HG02981 (cell line): ENCODE measurements at regions not wholly inside any gene's neighbourhood (a gene's known extent, or its start where the extent isn't known, plus 50 kb on each side); places are given as distances from the start of the nearest gene placed in this dataset.
"Not testable (repeated sequence)": the region's sequence is repeated elsewhere in the genome, so short reads cannot be mapped to it uniquely, and the experiment has no call there.

Experiments used
- ATAC-seq: cut with Tn5 transposase; IDR thresholded peaks from one replicate; pipeline ENCODE4 v1.9.1; 2021; ENCODE audit warnings: mild to moderate bottlenecking, moderate library complexity; ENCODE audit not compliant: unreplicated experiment

DNA sequence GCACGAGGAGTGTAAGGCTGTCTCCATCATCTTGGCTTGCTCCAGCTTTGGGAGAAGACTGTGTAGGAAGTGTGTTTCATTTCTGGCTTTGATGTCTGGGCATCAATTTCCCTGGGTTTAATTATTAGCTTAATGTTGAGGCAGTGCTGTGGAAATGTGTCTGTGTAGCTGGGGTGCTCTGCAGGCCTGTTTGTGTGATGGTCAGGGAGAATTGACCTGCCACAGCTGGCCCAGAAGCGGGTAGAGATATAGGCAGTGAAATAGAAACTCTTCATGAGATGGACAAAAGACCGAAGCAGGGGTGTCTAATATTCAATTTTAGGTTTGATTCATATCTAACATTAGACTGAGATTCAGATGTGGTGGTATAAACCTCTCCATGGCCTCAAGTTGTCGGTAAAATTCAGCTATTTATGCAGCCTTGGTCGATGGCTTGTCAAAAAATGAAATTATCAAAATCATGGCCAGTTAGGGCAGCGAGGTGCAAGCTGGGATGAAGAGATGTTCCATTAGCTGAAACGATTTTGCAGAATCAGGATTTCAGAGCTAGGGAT lies 95.3 kb upstream of the SNX9 start:
- ATAC-seq = no peak

- no peak for ATAC-seq
These were observed 94.7 kb upstream of the SNX9 start for GRCh38 chr6:157728183-157728881.

DNA sequence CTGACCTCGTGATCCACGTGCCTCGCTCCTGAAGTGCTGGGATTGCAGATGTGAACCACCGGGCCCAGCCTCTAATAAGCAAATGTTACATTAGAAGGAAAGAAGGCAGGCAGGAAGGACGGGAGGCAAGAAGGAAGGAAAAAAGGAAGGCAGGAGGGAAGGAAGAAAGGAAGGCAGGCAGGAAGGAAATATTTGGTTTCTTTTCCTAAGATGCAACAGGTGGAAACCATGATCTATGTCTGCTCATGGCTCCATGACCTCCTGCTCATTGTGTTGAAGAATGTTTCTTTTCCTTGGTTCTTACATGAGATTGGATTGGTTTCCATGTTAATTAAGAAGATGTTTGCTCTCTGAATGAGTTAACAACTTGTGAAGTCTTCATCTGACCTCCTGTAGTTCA lies 91.8 kb upstream of the SNX9 start:
- no peak for ATAC-seq

- ATAC-seq = no peak
These were observed 91.0 kb upstream of the SNX9 start for GRCh38 chr6:157732007-157732406.

- no peak for ATAC-seq
These were observed 90.5 kb upstream of the SNX9 start for GRCh38 chr6:157732416-157733161.

- not testable (repeated sequence) for ATAC-seq
These were observed 86.5 kb upstream of the SNX9 start for GRCh38 chr6:157736555-157736954.

DNA sequence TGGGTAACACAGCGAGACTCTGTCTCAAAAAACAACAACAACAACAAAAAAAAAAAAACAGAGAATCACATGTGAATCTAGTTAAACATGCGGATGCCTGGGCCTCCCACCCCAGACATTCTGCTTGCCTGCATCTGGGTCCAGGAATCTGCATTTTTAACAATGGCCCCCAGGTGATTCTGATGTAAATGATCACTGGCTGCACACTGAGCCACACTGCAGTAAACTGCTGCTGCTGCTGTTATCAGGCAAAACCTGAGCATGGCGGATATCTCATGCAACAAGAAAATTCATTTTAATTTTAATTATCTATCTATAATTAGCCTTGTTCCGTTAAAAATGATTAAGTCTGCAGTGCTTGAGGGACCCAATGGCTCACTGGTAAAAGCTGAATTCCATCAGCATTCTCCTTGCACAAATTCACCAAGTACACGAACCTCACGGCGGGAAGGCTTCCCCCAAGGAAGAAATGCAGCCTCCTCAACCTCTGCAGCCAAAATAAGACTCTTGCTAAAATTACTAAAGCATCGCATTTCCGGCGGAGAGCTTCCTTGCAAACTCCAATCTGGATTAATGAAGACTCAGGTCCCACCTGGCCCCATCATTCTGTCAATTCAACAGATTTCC lies 81.6 kb upstream of the SNX9 start:
- no peak for ATAC-seq

DNA sequence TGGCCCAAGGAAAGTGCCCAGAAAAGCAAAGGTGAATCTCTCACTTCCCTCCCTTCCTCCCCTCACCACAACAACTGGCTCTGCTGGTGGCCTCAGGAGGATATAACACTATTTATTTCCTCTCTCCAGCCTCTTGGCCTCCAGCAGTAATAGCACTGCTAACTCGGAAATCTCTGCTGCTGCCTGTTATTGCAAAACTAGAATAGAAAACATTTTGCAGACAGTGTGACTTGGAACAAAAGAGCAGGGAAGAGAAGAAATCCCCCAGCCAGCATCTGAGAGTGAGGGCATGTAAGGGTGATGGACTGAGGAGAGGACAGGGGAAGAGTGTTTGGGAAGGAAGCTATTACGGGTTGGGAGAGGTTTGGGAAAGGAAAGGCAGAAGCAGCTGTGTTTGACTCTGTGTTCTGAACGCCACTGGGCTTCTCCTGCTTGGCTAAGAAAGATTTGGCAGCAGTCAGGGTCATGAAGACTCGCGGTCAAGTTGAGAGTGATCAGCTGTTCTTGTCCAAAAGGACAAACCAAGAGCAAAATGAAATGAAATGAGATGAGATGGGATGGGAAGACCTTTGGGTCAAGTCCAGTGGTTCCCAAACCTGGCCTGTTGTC lies 81.0 kb upstream of the SNX9 start:
- ATAC-seq = no peak

DNA sequence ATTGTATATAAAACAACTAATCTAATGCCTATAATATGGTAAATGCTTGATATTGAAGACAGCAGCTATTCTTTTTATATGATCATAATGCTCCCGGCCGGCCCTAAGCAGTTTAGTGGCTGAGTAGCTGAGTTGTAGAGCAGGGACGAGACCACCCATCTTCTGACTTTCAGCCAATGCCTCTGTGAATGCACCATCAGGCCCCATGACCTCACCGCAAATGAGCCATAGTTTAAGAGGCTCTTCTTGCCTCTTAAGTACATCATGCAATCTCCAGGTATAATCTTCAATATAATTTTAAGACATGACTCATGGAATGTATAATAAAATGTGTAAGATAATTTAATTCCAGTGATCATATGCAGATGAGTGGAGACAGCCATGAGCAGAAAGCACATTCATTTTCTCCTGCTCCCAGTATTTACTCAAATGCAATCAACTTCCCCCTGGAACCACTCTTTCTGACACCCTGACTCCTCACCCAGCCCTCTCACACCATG lies 78.9 kb upstream of the SNX9 start:
- ATAC-seq = no peak

- ATAC-seq = no peak
These were observed 76.1 kb upstream of the SNX9 start for GRCh38 chr6:157746897-157747296.

GRCh38 chr6:157747370-157747769 lies 75.7 kb upstream of the SNX9 start:
- no peak for ATAC-seq

GRCh38 chr6:157748839-157749571 lies 74.0 kb upstream of the SNX9 start:
- ATAC-seq = no peak

DNA sequence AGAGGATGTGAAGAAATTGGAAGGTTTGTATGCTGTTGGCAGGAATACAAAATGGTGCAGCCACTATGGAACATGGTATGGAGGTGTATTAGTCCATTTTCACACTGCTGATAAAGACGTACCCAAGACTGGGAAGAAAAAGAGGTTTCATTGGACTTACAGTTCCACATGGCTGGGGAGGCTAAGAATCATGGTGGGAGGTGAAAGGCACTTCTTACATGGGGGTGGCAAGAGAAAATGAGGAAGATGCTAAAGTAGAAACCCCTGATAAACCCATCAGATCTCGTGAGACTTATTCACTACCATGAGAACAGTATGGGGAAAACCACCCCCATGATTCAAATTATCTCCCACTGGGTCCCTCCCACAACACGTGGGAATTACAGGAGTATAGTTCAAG lies 72.1 kb upstream of the SNX9 start:
- ATAC-seq = not testable (repeated sequence)

DNA sequence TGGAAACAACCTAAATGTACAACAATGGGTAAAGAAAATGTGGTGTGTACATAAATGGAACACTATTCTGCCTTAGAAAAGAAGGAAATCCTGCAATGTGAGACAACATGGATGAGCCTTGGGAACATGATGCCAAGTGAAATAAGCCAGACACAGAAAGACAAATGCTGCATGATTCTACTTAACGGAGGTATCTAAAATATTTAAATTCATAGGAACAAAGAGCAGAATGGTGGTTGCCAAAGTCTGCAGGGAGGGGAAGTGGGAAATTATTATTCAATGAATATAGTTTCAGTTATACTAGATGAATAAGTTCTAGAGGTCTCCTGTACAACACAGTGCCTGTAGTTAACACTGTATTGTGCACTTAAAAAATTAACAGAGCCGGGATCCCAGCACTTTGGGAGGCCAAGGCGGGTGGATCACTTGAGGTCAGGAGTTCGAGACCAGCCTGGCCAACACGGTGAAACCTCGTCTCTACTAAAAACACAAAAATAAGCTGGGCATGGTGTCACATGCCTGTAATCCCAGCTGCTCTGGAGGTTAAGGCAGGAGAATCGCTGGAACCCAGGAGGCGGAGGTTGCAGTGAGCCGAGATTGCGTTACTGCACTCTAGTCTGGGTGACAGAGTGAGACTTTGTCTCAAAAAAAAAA lies 71.4 kb upstream of the SNX9 start:
- ATAC-seq = no peak

DNA sequence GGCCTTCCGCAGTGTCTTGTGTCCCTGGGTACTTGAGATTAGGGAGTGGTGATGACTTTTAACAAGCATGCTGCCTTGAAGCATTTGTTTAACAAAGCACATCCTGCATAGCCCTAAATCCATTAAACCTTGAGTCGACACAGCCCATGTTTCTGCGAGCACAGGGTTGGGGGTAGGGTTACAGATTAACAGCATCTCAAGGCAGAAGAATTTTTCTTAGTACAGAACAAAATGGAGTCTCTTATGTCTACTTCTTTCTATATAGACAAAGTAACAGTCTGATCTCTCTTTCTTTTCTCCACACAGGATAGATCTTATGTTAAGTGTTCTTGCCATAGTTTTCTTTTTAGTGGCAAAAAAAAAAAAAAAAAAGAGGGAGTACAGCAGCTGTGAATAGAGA lies 70.2 kb upstream of the SNX9 start:
- not testable (repeated sequence) for ATAC-seq

DNA sequence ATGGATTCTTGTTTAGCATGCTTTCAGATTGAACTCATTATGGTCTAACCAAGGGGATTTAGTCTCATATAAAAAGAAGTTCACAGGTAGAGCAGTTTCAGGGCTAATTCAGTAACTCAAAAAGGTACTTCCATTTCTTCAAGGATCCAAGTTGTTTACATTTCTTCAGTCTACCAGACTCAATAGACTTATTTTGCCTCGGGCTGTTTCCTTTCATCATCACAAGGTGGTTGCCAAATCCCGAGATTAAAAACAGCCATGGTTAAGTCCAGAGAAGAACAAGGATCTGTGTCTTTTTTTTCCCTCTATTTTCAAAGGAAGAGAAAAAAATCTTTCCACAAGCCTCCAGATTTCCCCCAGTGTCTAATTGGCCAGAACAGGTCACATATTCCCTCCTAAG lies 69.8 kb upstream of the SNX9 start:
- no peak for ATAC-seq

- ATAC-seq = not testable (repeated sequence)
These were observed 69.2 kb upstream of the SNX9 start for GRCh38 chr6:157753801-157754200.

DNA sequence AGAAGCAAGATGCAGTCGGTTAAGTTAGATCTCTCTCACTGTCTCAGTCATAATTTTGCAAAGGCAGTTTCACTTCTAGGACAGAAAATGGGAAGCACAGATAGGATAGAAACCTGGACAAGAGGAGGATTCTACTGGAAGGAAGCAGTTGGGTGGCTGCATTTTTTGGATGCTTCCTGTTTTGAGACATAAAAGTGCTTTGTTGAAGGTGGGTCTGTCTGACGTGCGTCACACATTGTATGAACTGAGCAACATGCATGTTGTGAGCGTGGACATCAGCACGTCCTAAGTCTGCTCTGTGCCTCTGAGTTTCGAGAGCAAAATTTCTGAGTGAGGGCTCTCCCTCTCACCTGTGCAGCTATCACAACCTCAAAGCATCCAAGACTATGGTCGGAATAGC lies 68.7 kb upstream of the SNX9 start:
- no peak for ATAC-seq

DNA sequence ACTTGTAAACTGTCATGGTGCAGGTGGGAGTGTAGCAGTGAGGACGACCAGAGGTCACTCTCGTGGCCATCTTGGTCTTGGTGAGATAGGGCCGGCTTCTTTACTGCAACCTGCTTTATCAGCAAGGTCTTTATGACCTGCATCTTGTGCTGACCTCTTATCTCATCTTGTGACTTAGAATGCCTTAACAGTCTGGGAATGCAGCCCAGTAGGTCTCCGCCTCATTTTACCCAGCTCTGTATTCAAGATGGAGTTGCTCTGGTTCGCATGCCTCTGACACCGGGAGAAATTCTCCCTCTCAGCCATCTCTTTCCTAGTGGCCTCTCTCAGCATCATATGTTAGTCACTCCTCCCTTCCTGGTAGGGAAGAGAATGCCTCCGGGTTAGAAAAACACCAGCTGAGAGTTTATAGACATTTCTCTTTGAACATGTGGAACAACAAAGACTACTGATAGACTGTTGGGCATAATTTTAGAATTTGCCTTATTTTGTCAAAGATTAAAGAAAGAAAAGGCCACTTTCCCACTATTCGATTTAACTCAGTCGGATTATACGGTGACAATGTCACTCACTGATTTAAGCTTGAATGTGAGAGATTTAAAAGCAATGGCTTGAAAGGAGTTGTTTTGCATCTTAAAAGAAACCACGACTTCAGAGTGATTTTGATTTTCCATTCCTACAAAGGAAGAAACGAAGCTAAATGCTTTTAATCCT lies 67.9 kb upstream of the SNX9 start:
- ATAC-seq = no peak
